EL (cell line): ENCODE measurements at regions not wholly inside any gene's neighbourhood (a gene's known extent, or its start where the extent isn't known, plus 50 kb on each side); places are given as distances from the start of the nearest gene placed in this dataset.
A peak's percentile ranks its signal among the peaks of the same experiment; 100 is the strongest.

ENCODE experiments used
- DNase-seq: peaks from one replicate; pipeline ENCODE4 v3.0.0-alpha.2; 2016

- DNase-seq = no peak
These were observed 264.0 kb upstream of the FAR2 start for GRCh38 chr12:28884904-28885679.

GRCh38 chr12:28885928-28886327, 263.1 kb upstream of the FAR2 start:
- DNase-seq = no peak

- no peak for DNase-seq
These were observed 261.6 kb upstream of the FAR2 start for GRCh38 chr12:28887461-28887990.

- DNase-seq = no peak
These were observed 258.4 kb upstream of the FAR2 start for GRCh38 chr12:28890664-28891063.

GRCh38 chr12:28891126-28891525, 258.0 kb upstream of the FAR2 start:
- no peak for DNase-seq

- no peak for DNase-seq
These were observed 255.7 kb upstream of the FAR2 start for GRCh38 chr12:28893365-28893764.

GRCh38 chr12:28893856-28894255, 255.2 kb upstream of the FAR2 start:
- DNase-seq = no peak

GRCh38 chr12:28896421-28896820, 252.7 kb upstream of the FAR2 start:
- no peak for DNase-seq

GRCh38 chr12:28898038-28898437, 251.0 kb upstream of the FAR2 start:
- no peak for DNase-seq

GRCh38 chr12:28899951-28900350, 249.1 kb upstream of the FAR2 start:
- peak; percentile 83 for DNase-seq

GRCh38 chr12:28905220-28905955, 243.7 kb upstream of the FAR2 start:
- DNase-seq = no peak

- DNase-seq = no peak
These were observed 240.4 kb upstream of the FAR2 start for GRCh38 chr12:28908646-28909045.

- DNase-seq = peak; percentile 19
These were observed 239.8 kb upstream of the FAR2 start for GRCh38 chr12:28909291-28909690.

- peak; percentile 73 for DNase-seq
These were observed 223.2 kb upstream of the FAR2 start for GRCh38 chr12:28925719-28926376.

- DNase-seq = no peak
These were observed 218.4 kb upstream of the FAR2 start for GRCh38 chr12:28930704-28931103.

- no peak for DNase-seq
These were observed 215.9 kb upstream of the FAR2 start for GRCh38 chr12:28933176-28933575.

- no peak for DNase-seq
These were observed 215.1 kb upstream of the FAR2 start for GRCh38 chr12:28933864-28934527.

GRCh38 chr12:28936221-28936620, 212.9 kb upstream of the FAR2 start:
- DNase-seq = no peak

GRCh38 chr12:28936711-28937110, 212.4 kb upstream of the FAR2 start:
- no peak for DNase-seq

GRCh38 chr12:28937196-28937595, 211.9 kb upstream of the FAR2 start:
- peak; percentile 35 for DNase-seq

- no peak for DNase-seq
These were observed 211.0 kb upstream of the FAR2 start for GRCh38 chr12:28938056-28938455.

- DNase-seq = no peak
These were observed 210.4 kb upstream of the FAR2 start for GRCh38 chr12:28938581-28939235.

GRCh38 chr12:28939427-28939826, 209.7 kb upstream of the FAR2 start:
- no peak for DNase-seq
